Brain microvascular endothelial cell (primary cell): ENCODE measurements at regions not wholly inside any gene's neighbourhood (a gene's known extent, or its start where the extent isn't known, plus 50 kb on each side); places are given as distances from the start of the nearest gene placed in this dataset.

Experiments
- DNase-seq: peaks from one replicate; pipeline ENCODE4 v3.0.0-alpha.2; 2020
- H3K27ac ChIP-seq: fragments of 250-450 bp; sonication (Bioruptor Pico); 2 replicates; pipeline ENCODE4 v1.5.1; 2020; ENCODE audit warnings: mild to moderate bottlenecking, moderate library complexity
- H3K27me3 ChIP-seq: fragments of 250-450 bp; sonication (Bioruptor Pico); replicated peaks from 2 replicates; pipeline ENCODE4 v1.5.1; 2020; ENCODE audit warnings: mild to moderate bottlenecking
- H3K36me3 ChIP-seq: fragments of 250-450 bp; sonication (Bioruptor Pico); replicated peaks from 2 replicates; pipeline ENCODE4 v1.5.1; 2020; ENCODE audit warnings: mild to moderate bottlenecking
- H3K4me3 ChIP-seq: 2 replicates; pipeline ENCODE4 v1.5.1; 2011; ENCODE audit warnings: low read depth, mild to moderate bottlenecking, control low read depth, low read length, moderate library complexity
- in situ Hi-C: cut with HindIII; loops from 2 replicates; pipeline ENCODE4 v1.10.0; 2017; ENCODE audit warnings: low sequenced_read_pairs, low pct_ligation_motif_present
- TF ChIP-seq, protein P1 (sequence below): IDR thresholded peaks from 2 replicates; pipeline ENCODE4 v1.5.1; 2011; ENCODE audit warnings: low read depth, mild to moderate bottlenecking, moderate library complexity, low read length, control low read depth, inconsistent platforms; ENCODE audit errors: missing control alignments

DNA sequence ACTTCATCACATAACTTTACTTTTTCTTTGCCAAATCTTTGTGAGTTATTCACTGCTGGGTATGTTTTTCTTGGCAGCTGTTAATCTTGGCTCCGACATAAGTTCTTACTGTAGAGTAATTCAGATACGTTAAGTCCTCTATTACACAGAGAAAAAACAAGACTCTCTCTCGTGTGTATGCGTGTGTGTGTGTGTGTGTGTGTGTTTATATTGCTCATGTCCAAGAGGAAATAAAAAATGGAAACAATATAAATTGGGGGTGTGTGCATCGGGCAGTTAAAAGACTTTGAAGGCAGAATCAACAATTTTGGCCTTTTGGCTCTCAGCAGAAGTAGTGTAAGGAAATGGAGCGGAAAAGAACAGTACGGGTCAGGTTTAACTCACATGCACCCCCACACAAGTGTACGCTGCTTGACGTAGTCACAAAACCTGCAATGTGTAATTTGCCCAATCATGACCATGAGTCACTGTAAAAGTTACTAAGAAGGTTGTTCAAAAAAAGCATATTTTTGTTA is 67.2 kb upstream of the IFNE start:
- TF ChIP-seq, protein P1, sequence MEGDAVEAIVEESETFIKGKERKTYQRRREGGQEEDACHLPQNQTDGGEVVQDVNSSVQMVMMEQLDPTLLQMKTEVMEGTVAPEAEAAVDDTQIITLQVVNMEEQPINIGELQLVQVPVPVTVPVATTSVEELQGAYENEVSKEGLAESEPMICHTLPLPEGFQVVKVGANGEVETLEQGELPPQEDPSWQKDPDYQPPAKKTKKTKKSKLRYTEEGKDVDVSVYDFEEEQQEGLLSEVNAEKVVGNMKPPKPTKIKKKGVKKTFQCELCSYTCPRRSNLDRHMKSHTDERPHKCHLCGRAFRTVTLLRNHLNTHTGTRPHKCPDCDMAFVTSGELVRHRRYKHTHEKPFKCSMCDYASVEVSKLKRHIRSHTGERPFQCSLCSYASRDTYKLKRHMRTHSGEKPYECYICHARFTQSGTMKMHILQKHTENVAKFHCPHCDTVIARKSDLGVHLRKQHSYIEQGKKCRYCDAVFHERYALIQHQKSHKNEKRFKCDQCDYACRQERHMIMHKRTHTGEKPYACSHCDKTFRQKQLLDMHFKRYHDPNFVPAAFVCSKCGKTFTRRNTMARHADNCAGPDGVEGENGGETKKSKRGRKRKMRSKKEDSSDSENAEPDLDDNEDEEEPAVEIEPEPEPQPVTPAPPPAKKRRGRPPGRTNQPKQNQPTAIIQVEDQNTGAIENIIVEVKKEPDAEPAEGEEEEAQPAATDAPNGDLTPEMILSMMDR, result no peak
- in situ Hi-C loops, result no loop called here
- DNase-seq, result peak; percentile 95
- Histone ChIP-seq H3K4me3 (peak overlapping the region; percentile 24), H3K27ac (peak overlapping the region; percentile 83), H3K36me3 (no peaks in the 10 kb centered on the region), H3K27me3 (no peaks in the 10 kb centered on the region)

DNA sequence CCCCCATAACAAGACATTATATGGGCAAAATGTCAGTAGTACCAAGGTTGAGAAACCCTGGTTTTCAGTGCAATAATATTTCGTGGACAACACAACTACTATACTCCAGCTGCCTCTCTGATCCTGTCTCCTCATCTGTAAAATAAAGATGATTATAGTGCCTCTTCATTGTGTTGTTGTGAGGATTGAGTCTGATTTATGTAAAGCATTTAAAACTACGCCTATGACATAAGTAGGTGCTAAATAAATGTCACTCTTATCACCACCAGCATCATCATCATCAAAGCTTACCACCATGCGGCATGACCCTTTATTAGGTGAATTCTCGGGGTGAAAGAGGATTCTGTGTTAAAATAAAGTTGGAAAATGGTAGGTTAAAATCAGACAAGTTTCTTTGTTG is 67.8 kb upstream of the IFNE start:
- TF ChIP-seq, protein P1, result no peak
- Histone ChIP-seq H3K36me3 (no peaks in the 10 kb centered on the region), H3K27ac (peak overlapping the region; percentile 83), H3K27me3 (no peaks in the 10 kb centered on the region), H3K4me3 (no peak overlapping the region)
- no peak for DNase-seq
- in situ Hi-C loops, result no loop called here

DNA sequence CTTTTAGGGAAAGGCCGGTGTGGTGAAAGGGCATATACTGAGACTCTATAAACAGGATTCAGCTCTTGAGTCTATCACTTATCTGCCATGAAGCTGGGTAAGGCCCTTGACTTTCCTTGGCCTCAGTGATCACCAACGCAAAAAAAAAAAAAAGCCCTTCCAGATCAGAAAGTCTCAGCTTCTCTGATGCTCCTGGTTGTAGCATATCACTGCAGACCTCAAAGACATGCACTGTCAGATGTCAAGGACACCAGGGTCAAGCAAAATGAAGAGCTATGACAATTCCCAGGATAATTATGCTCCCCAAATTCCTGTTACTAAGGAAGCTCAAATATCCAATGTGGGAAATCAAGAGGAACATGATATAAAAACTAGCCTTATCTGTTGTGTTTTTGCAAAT is 68.3 kb upstream of the IFNE start:
- Histone ChIP-seq H3K36me3 (no peaks in the 10 kb centered on the region), H3K27me3 (no peaks in the 10 kb centered on the region), H3K27ac (peak overlapping the region; percentile 83), H3K4me3 (no peak overlapping the region)
- in situ Hi-C loops, result no loop called here
- DNase-seq, result no peak
- TF ChIP-seq, protein P1, result no peak

DNA sequence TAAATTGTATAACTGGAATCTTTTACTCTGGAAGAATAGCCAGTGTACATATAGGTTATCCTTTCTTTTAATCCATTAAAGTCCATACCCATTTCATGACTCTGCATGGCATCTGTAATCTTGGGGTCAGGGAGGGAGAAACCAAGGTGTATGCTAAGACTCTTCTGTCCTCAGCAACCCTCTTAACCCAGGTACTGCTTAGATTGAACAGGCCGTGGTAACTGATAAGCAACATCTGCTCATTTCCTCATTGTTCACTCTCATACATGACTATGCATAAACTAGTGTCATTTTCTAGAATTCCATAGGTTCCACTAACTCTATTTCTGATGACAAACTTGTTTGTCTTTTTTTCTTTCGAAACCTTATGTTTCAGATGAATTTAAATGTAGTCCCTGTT is 69.3 kb upstream of the IFNE start:
- no peak for DNase-seq
- no peak overlapping the region for H3K4me3 ChIP-seq
- TF ChIP-seq, protein P1, result no peak
- H3K36me3 ChIP-seq, result no peaks in the 10 kb centered on the region
- H3K27ac ChIP-seq, result no peak overlapping the region
- no peaks in the 10 kb centered on the region for H3K27me3 ChIP-seq
- in situ Hi-C loops, result no loop called here

DNA sequence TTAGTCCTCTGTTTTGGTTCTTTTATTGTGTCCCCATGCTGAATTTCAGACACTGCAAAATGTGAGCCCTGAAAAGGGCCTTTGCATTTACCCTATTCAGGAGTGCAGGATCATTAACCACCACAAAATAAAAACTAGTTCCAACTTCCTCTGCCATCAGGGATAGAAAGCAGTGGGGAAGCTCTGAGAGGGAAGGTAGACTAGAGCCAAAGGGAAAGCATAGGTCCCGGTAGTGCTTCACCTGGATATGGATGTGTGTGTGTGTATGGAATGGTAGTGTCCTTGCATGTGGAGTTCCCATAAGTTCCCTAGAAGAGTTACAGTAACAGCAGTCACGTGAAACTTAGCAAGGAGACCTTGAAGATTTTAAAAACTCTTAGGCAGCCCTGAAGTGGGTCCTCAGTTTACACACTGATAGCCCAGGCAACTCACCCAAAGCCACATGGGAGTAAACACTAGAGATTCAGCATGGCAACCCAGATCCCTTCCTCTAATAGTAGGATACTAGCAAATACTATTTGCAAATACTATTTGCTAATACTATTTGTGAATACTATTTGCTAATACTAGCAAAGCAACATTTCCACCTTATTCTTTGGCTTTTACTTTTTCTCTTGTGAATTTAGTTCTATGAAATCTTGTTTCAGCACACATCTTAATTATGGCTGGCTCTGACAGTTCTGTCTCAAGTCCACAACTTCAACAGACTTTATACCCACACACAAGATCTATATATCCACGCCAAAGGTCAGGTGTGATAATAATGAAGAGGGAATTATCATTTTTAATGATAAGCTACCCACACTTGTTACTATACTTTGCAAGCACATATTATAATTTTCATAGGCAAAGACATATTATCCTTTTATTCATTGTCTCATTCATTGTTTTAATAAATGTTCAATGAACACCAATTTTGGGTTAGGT is 70.4 kb upstream of the IFNE start:
- no peaks in the 10 kb centered on the region for H3K27me3 ChIP-seq
- H3K4me3 ChIP-seq, result no peak overlapping the region

More for the DNA sequence above, 70.4 kb upstream of the IFNE start:
- DNase-seq, result no peak
- Histone ChIP-seq H3K27ac (no peak overlapping the region), H3K36me3 (no peaks in the 10 kb centered on the region)
- in situ Hi-C loops, result no loop called here
- TF ChIP-seq, protein P1, result no peak
